Karpas-422 (cell line): ENCODE measurements at regions not wholly inside any gene's neighbourhood (a gene's known extent, or its start where the extent isn't known, plus 50 kb on each side); places are given as distances from the start of the nearest gene placed in this dataset.
"Not testable (repeated sequence)": the region's sequence is repeated elsewhere in the genome, so short reads cannot be mapped to it uniquely, and the experiment has no call there.

Experiments used
- DNase-seq: peaks from one replicate; pipeline ENCODE4 v3.0.0-alpha.2; 2015
- H2AFZ ChIP-seq: fragments of 200-600 bp; sonication (generic); 2 replicates; pipeline ENCODE4 v1.6.1; 2014; ENCODE audit warnings: antibody characterized with exemption, low read length, mixed read lengths
- H3K27ac ChIP-seq: fragments of 200-600 bp; sonication (generic); 2 replicates; pipeline ENCODE4 v1.5.1; 2014; ENCODE audit warnings: mild to moderate bottlenecking, low read length, moderate library complexity
- H3K27me3 ChIP-seq: fragments of 200-600 bp; sonication (generic); 2 replicates; pipeline ENCODE4 v1.6.1; 2014; ENCODE audit warnings: low read length, mixed read lengths
- H3K36me3 ChIP-seq: fragments of 200-600 bp; sonication (generic); 2 replicates; pipeline ENCODE4 v1.6.1; 2014; ENCODE audit warnings: low read length, mixed read lengths; ENCODE audit not compliant: insufficient read depth
- H3K4me1 ChIP-seq: fragments of 200-600 bp; sonication (generic); 2 replicates; pipeline ENCODE4 v1.6.1; 2014; ENCODE audit warnings: mild to moderate bottlenecking, low read length, mixed read lengths
- H3K4me2 ChIP-seq: fragments of 200-600 bp; sonication (generic); 2 replicates; pipeline ENCODE4 v1.6.1; 2014; ENCODE audit warnings: low read length, low read depth, mild to moderate bottlenecking; ENCODE audit not compliant: poor library complexity, severe bottlenecking
- H3K4me3 ChIP-seq: fragments of 200-600 bp; sonication (generic); 2 replicates; pipeline ENCODE4 v1.5.1; 2014; ENCODE audit warnings: mild to moderate bottlenecking, antibody characterized with exemption, low read length, mixed read lengths
- H3K79me2 ChIP-seq: fragments of 200-600 bp; sonication (generic); 2 replicates; pipeline ENCODE4 v1.6.1; 2014; ENCODE audit warnings: mild to moderate bottlenecking, low read length, mixed read lengths
- H3K9ac ChIP-seq: fragments of 200-600 bp; sonication (generic); 2 replicates; pipeline ENCODE4 v1.6.0; 2014; ENCODE audit warnings: low read length
- H3K9me2 ChIP-seq: fragments of 200-600 bp; sonication (generic), shearing (Covaris generic); replicated peaks from 2 replicates; pipeline ENCODE4 v1.6.0; 2014; ENCODE audit warnings: mild to moderate bottlenecking, low read length, moderate library complexity; ENCODE audit not compliant: insufficient read depth
- H3K9me3 ChIP-seq: fragments of 300-700, 200-600 bp; sonication (generic); 2 replicates; pipeline ENCODE4 v1.6.1; 2014; ENCODE audit warnings: low read length, mixed read lengths
- H4K20me1 ChIP-seq: fragments of 200-600 bp; sonication (generic); 2 replicates; pipeline ENCODE4 v1.6.1; 2014; ENCODE audit warnings: mild to moderate bottlenecking, antibody characterized with exemption, low read length, low read depth; ENCODE audit not compliant: insufficient read depth

GRCh38 chr2:150125708-150126107, 361.8 kb downstream of the RND3 start:
- H3K27me3 ChIP-seq: no peaks in the 10 kb centered on the region
- no peak overlapping the region for H3K27ac ChIP-seq
- no peak overlapping the region for H2AFZ ChIP-seq
- no peak overlapping the region for H3K9ac ChIP-seq
- no peaks in the 10 kb centered on the region for H4K20me1 ChIP-seq
- no peaks in the 10 kb centered on the region for H3K36me3 ChIP-seq
- H3K4me3 ChIP-seq: no peak overlapping the region
- no peaks in the 10 kb centered on the region for H3K79me2 ChIP-seq
- H3K9me3 ChIP-seq: no peaks in the 10 kb centered on the region
- no peak for DNase-seq
- no peaks in the 10 kb centered on the region for H3K9me2 ChIP-seq
- no peaks in the 10 kb centered on the region for H3K4me1 ChIP-seq
- H3K4me2 ChIP-seq: no peak overlapping the region

- Histone ChIP-seq H3K4me2 (no peak overlapping the region), H3K9me3 (no peaks in the 10 kb centered on the region), H3K79me2 (no peaks in the 10 kb centered on the region), H3K9ac (no peak overlapping the region), H3K27me3 (no peaks in the 10 kb centered on the region), H3K9me2 (no peaks in the 10 kb centered on the region), H3K27ac (no peak overlapping the region), H3K36me3 (no peaks in the 10 kb centered on the region), H3K4me3 (no peak overlapping the region), H4K20me1 (no peaks in the 10 kb centered on the region), H2AFZ (no peak overlapping the region), H3K4me1 (no peaks in the 10 kb centered on the region)
- DNase-seq: no peak
Observed at GRCh38 chr2:150125188-150125587, 362.3 kb downstream of the RND3 start.

DNA sequence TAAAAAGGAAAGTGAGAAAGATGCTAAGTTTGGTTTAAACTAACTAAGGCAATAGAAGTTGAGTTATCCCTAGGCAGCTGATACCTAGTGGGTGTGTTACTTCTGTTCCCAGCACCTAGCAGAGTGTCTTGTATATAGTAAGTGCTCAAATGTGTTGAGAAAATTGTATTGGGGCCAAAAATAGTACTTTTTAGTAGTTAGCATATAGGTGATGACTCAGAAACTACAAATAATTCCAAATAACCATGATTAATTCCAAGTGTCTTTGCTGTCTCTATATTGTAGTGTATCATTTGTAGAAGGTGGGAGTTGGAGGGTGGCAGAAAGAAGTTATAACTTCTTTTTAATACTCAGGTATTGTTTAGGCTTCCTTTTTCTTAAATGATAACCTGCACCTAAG, 362.7 kb downstream of the RND3 start:
- H3K4me1 ChIP-seq: no peaks in the 10 kb centered on the region
- DNase-seq: no peak
- H3K9me3 ChIP-seq: no peaks in the 10 kb centered on the region
- no peaks in the 10 kb centered on the region for H4K20me1 ChIP-seq
- no peaks in the 10 kb centered on the region for H3K36me3 ChIP-seq
- H2AFZ ChIP-seq: no peak overlapping the region
- no peak overlapping the region for H3K9ac ChIP-seq
- H3K9me2 ChIP-seq: no peaks in the 10 kb centered on the region
- H3K4me2 ChIP-seq: no peak overlapping the region
- H3K27ac ChIP-seq: no peak overlapping the region
- H3K27me3 ChIP-seq: no peaks in the 10 kb centered on the region
- H3K79me2 ChIP-seq: no peaks in the 10 kb centered on the region
- H3K4me3 ChIP-seq: no peak overlapping the region

- no peak for DNase-seq
- no peak overlapping the region for H3K9ac ChIP-seq
- no peaks in the 10 kb centered on the region for H4K20me1 ChIP-seq
- H3K4me3 ChIP-seq: no peak overlapping the region
- H3K27me3 ChIP-seq: no peaks in the 10 kb centered on the region
- H3K4me2 ChIP-seq: no peak overlapping the region
- H3K79me2 ChIP-seq: no peaks in the 10 kb centered on the region
- H3K27ac ChIP-seq: no peak overlapping the region
- H3K9me3 ChIP-seq: no peaks in the 10 kb centered on the region
- no peaks in the 10 kb centered on the region for H3K36me3 ChIP-seq
- no peaks in the 10 kb centered on the region for H3K9me2 ChIP-seq
- no peak overlapping the region for H2AFZ ChIP-seq
- no peaks in the 10 kb centered on the region for H3K4me1 ChIP-seq
Observed at GRCh38 chr2:150122871-150123613, 364.4 kb downstream of the RND3 start.

- H3K9me2 ChIP-seq: no peaks in the 10 kb centered on the region
- no peaks in the 10 kb centered on the region for H3K79me2 ChIP-seq
- H3K27me3 ChIP-seq: no peaks in the 10 kb centered on the region
- DNase-seq: no peak
- no peak overlapping the region for H3K27ac ChIP-seq
- H3K4me3 ChIP-seq: no peak overlapping the region
- no peaks in the 10 kb centered on the region for H3K36me3 ChIP-seq
- no peak overlapping the region for H3K4me2 ChIP-seq
- H2AFZ ChIP-seq: no peak overlapping the region
- no peaks in the 10 kb centered on the region for H4K20me1 ChIP-seq
- no peaks in the 10 kb centered on the region for H3K9me3 ChIP-seq
- H3K9ac ChIP-seq: no peak overlapping the region
- H3K4me1 ChIP-seq: no peaks in the 10 kb centered on the region
Observed at GRCh38 chr2:150122156-150122555, 365.3 kb downstream of the RND3 start.

GRCh38 chr2:150120326-150120955, 367.0 kb downstream of the RND3 start:
- Histone ChIP-seq H3K9ac (no peak overlapping the region), H3K9me3 (no peaks in the 10 kb centered on the region), H3K4me1 (no peaks in the 10 kb centered on the region), H4K20me1 (no peaks in the 10 kb centered on the region), H3K79me2 (no peaks in the 10 kb centered on the region), H3K4me3 (no peak overlapping the region), H2AFZ (no peak overlapping the region), H3K9me2 (no peaks in the 10 kb centered on the region), H3K27ac (no peak overlapping the region), H3K27me3 (no peaks in the 10 kb centered on the region), H3K4me2 (no peak overlapping the region), H3K36me3 (no peaks in the 10 kb centered on the region)
- DNase-seq: no peak

GRCh38 chr2:150119819-150120218, 367.6 kb downstream of the RND3 start:
- Histone ChIP-seq H3K9me3 (no peaks in the 10 kb centered on the region), H2AFZ (no peak overlapping the region), H3K4me3 (no peak overlapping the region), H3K79me2 (no peaks in the 10 kb centered on the region), H3K36me3 (no peaks in the 10 kb centered on the region), H3K4me1 (no peaks in the 10 kb centered on the region), H3K9me2 (no peaks in the 10 kb centered on the region), H3K4me2 (no peak overlapping the region), H3K9ac (no peak overlapping the region), H3K27me3 (no peaks in the 10 kb centered on the region), H3K27ac (no peak overlapping the region), H4K20me1 (no peaks in the 10 kb centered on the region)
- no peak for DNase-seq

GRCh38 chr2:150114089-150114488, 373.4 kb downstream of the RND3 start:
- H3K9me2 ChIP-seq, H2AFZ ChIP-seq, H3K4me2 ChIP-seq, H4K20me1 ChIP-seq, H3K27ac ChIP-seq, H3K9ac ChIP-seq, H3K36me3 ChIP-seq, H3K4me1 ChIP-seq, H3K4me3 ChIP-seq, H3K79me2 ChIP-seq, H3K9me3 ChIP-seq, DNase-seq, H3K27me3 ChIP-seq: not testable (repeated sequence)
